ENCODE measurements at regions not wholly inside any gene's neighbourhood (a gene's known extent, or its start where the extent isn't known, plus 50 kb on each side); places are given as distances from the start of the nearest gene placed in this dataset.

DNA sequence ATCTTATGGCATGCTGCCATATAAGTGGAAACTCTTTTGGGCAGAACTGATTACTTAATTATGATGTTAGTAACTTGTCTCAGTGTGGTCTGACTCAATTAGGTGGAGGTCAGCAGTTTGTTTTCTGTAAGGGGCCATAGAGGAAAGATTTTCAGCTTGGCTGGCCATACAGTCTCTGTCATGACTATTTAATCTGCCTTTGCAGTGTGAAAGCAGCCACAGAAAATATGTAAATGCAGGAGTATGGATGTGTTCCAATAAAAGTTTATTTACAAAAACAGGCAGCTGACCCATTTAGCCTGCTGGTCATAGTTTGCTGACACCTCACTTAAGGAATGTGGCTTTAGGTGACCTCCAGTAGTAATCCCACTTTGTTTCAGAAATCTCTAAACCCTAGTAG, 700.7 kb downstream of the EPM2A start:
- H3K27ac Mint-ChIP-seq, result no peak overlapping the region
- no peak overlapping the region for H3K4me3 ChIP-seq (ENCODE audit: control extremely low read depth in 1 of 5, extremely low read depth in 1 of 5, insufficient read depth in 1 of 5, low read depth in 2 of 5, low read length in 4 of 5)
- TF ChIP-seq, protein P1, sequence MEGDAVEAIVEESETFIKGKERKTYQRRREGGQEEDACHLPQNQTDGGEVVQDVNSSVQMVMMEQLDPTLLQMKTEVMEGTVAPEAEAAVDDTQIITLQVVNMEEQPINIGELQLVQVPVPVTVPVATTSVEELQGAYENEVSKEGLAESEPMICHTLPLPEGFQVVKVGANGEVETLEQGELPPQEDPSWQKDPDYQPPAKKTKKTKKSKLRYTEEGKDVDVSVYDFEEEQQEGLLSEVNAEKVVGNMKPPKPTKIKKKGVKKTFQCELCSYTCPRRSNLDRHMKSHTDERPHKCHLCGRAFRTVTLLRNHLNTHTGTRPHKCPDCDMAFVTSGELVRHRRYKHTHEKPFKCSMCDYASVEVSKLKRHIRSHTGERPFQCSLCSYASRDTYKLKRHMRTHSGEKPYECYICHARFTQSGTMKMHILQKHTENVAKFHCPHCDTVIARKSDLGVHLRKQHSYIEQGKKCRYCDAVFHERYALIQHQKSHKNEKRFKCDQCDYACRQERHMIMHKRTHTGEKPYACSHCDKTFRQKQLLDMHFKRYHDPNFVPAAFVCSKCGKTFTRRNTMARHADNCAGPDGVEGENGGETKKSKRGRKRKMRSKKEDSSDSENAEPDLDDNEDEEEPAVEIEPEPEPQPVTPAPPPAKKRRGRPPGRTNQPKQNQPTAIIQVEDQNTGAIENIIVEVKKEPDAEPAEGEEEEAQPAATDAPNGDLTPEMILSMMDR (IDR thresholded peaks at IDR 0.05), result no peak
- TF ChIP-seq EZH2 (IDR thresholded peaks at IDR 0.05; ENCODE audit: borderline replicate concordance, insufficient read depth, low read depth, low read length, poor library complexity, severe bottlenecking), result no peak
- no peaks in the 10 kb centered on the region for H3K9me3 ChIP-seq (ENCODE audit: control extremely low read depth in 1 of 3, control insufficient read depth in 2 of 3, insufficient read depth in 1 of 3, low read length in 2 of 3)
- no peaks in the 10 kb centered on the region for H3K79me2 ChIP-seq (ENCODE audit: control insufficient read depth, insufficient read depth, low read length)
- no peaks in the 10 kb centered on the region for H4K20me1 ChIP-seq (ENCODE audit: control insufficient read depth, insufficient read depth, low read length, poor library complexity, severe bottlenecking)
- POLR2A ChIA-PET, result no interaction called here
- H3K4me1 Mint-ChIP-seq, result no peaks in the 10 kb centered on the region
- H3K27me3 Mint-ChIP-seq, result peaks cover 7% of the 10 kb centered on the region
- H3K9me3 Mint-ChIP-seq (ENCODE audit: insufficient read depth), result no peaks in the 10 kb centered on the region
- CTCF ChIA-PET, result no interaction called here
- no peak for ATAC-seq (ENCODE audit: low read depth)
- H2AFZ ChIP-seq (ENCODE audit: insufficient read depth, low read depth, low read length, poor library complexity, severe bottlenecking), result no peak overlapping the region
- DNase-seq, result no peak
- no peak overlapping the region for H3K27ac ChIP-seq (ENCODE audit: low read length in 2 of 2)
- no peak overlapping the region for H3K9ac ChIP-seq (ENCODE audit: low read length)
- no peak overlapping the region for H3K4me3 Mint-ChIP-seq
- no peaks in the 10 kb centered on the region for H3K36me3 ChIP-seq (replicated peaks in 1 of 2; ENCODE audit: control extremely low read depth in 1 of 2, control insufficient read depth in 1 of 2, extremely low read depth in 1 of 2, insufficient read depth in 2 of 2, low read length in 1 of 2)
- H3K27me3 ChIP-seq (replicated peaks in 1 of 4; ENCODE audit: control extremely low read depth in 1 of 4, control insufficient read depth in 3 of 4, insufficient read depth in 4 of 4, low read length in 3 of 4), result no peaks in the 10 kb centered on the region
- no peak overlapping the region for H3K4me2 ChIP-seq (replicated peaks; ENCODE audit: low read depth, low read length, poor library complexity, severe bottlenecking)
- no peaks in the 10 kb centered on the region for H3K4me1 ChIP-seq (ENCODE audit: control insufficient read depth in 2 of 2, insufficient read depth in 2 of 2, low read length in 2 of 2)
- intact Hi-C loops (cut with micrococcal nuclease), result no loop called here

DNA sequence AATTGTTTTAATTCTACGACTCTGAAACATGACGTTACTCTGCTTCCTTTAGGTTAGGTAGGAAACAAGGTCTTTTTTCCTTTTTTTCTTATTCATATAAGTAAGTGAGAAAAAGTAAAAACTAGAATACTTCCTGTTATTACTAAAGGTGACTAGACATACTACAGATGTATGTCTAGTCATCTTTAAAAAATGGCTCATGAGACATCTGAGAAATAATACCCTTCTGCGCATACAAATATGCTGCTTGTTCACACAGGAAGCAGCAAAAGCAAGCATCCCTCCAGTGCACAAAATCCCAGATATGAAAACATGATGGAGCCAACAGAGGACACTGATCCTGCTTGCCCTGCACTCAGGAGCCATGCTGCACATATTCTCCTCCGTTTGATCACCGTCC, 699.1 kb downstream of the EPM2A start:
- H3K4me1 ChIP-seq (ENCODE audit: control insufficient read depth in 2 of 2, insufficient read depth in 2 of 2, low read length in 2 of 2), result no peaks in the 10 kb centered on the region
- no peaks in the 10 kb centered on the region for H4K20me1 ChIP-seq (ENCODE audit: control insufficient read depth, insufficient read depth, low read length, poor library complexity, severe bottlenecking)
- ChIA-PET POLR2A (no interaction called here), CTCF (interaction anchor here (0.6 kb wide), 1 partner anchor 482 kb away, joined by 3 read pairs; no protein-coding TSS in a partner anchor)
- H3K36me3 ChIP-seq (replicated peaks in 1 of 2; ENCODE audit: control extremely low read depth in 1 of 2, control insufficient read depth in 1 of 2, extremely low read depth in 1 of 2, insufficient read depth in 2 of 2, low read length in 1 of 2), result no peaks in the 10 kb centered on the region
- ATAC-seq (ENCODE audit: low read depth) (no peak), DNase-seq (no peak)
- no peaks in the 10 kb centered on the region for H3K27me3 ChIP-seq (replicated peaks in 1 of 4; ENCODE audit: control extremely low read depth in 1 of 4, control insufficient read depth in 3 of 4, insufficient read depth in 4 of 4, low read length in 3 of 4)
- H3K4me2 ChIP-seq (replicated peaks; ENCODE audit: low read depth, low read length, poor library complexity, severe bottlenecking), result no peak overlapping the region
- intact Hi-C loops (cut with micrococcal nuclease), result no loop called here
- WGBS (ENCODE audit: insufficient coverage), result 97% methylated on average over 3 of the region's 5 CpGs
- H3K4me3 ChIP-seq (ENCODE audit: control extremely low read depth in 1 of 5, extremely low read depth in 1 of 5, insufficient read depth in 1 of 5, low read depth in 2 of 5, low read length in 4 of 5), result no peak overlapping the region
- H3K27me3 Mint-ChIP-seq, result peaks cover 7% of the 10 kb centered on the region
- H3K9me3 ChIP-seq (ENCODE audit: control extremely low read depth in 1 of 3, control insufficient read depth in 2 of 3, insufficient read depth in 1 of 3, low read length in 2 of 3), result no peaks in the 10 kb centered on the region
- no peaks in the 10 kb centered on the region for H3K4me1 Mint-ChIP-seq
- TF ChIP-seq, protein P1 (IDR thresholded peaks at IDR 0.05), result no peak
- no peak for TF ChIP-seq EZH2 (IDR thresholded peaks at IDR 0.05; ENCODE audit: borderline replicate concordance, insufficient read depth, low read depth, low read length, poor library complexity, severe bottlenecking)
- H2AFZ ChIP-seq (ENCODE audit: insufficient read depth, low read depth, low read length, poor library complexity, severe bottlenecking), result no peak overlapping the region
- no peak overlapping the region for H3K4me3 Mint-ChIP-seq
- no peak overlapping the region for H3K9ac ChIP-seq (ENCODE audit: low read length)
- no peak overlapping the region for H3K27ac ChIP-seq (ENCODE audit: low read length in 2 of 2)
- no peaks in the 10 kb centered on the region for H3K9me3 Mint-ChIP-seq (ENCODE audit: insufficient read depth)
- H3K79me2 ChIP-seq (ENCODE audit: control insufficient read depth, insufficient read depth, low read length), result no peaks in the 10 kb centered on the region
- H3K27ac Mint-ChIP-seq, result no peak overlapping the region
